KMS-11 (cell line): ENCODE measurements at regions not wholly inside any gene's neighbourhood (a gene's known extent, or its start where the extent isn't known, plus 50 kb on each side); places are given as distances from the start of the nearest gene placed in this dataset.

Source experiments
- H2AFZ ChIP-seq: fragments of 200-600 bp; sonication (generic); 2 replicates; pipeline ENCODE4 v1.6.1; 2016; ENCODE audit warnings: antibody characterized with exemption, mixed run types, low read depth
- H3K27ac ChIP-seq: fragments of 200-600 bp; sonication (generic); 2 replicates; pipeline ENCODE4 v1.6.1; 2016; ENCODE audit warnings: mild to moderate bottlenecking, mixed run types
- H3K27me3 ChIP-seq: fragments of 200-600 bp; sonication (generic); 2 replicates; pipeline ENCODE4 v1.6.1; 2017; ENCODE audit warnings: mild to moderate bottlenecking, low read depth, mixed run types, moderate library complexity; ENCODE audit not compliant: insufficient read depth
- H3K36me3 ChIP-seq: fragments of 200-600 bp; sonication (generic); 2 replicates; pipeline ENCODE4 v1.6.1; 2017; ENCODE audit warnings: mild to moderate bottlenecking, mixed run types; ENCODE audit not compliant: insufficient read depth
- H3K4me1 ChIP-seq: fragments of 200-600 bp; sonication (generic); 2 replicates; pipeline ENCODE4 v1.6.1; 2016; ENCODE audit warnings: mild to moderate bottlenecking, low read depth, mixed run types; ENCODE audit not compliant: poor library complexity, severe bottlenecking
- H3K4me2 ChIP-seq: fragments of 200-600 bp; sonication (generic); 2 replicates; pipeline ENCODE4 v1.7.0; 2016; ENCODE audit warnings: mild to moderate bottlenecking, mixed run types
- H3K4me3 ChIP-seq: fragments of 200-600 bp; sonication (generic); IDR thresholded peaks from 2 replicates; pipeline ENCODE4 v1.6.1; 2017; ENCODE audit warnings: low read depth, low read length, mixed read lengths; ENCODE audit not compliant: insufficient read depth
- H3K79me2 ChIP-seq: fragments of 200-600 bp; sonication (generic); 2 replicates; pipeline ENCODE4 v1.6.1; 2016; ENCODE audit warnings: low read depth, mixed run types; ENCODE audit not compliant: insufficient read depth
- H3K9ac ChIP-seq: fragments of 200-600 bp; sonication (generic); 2 replicates; pipeline ENCODE4 v1.6.1; 2016; ENCODE audit warnings: mild to moderate bottlenecking, mixed run types
- H4K20me1 ChIP-seq: fragments of 200-600 bp; sonication (generic); 2 replicates; pipeline ENCODE4 v1.6.1; 2016; ENCODE audit warnings: mild to moderate bottlenecking, mixed run types; ENCODE audit not compliant: insufficient read depth
- TF ChIP-seq, protein P1 (sequence below): fragments of 200-600 bp; sonication (generic); conservative IDR thresholded peaks from 2 replicates; pipeline ENCODE4 v1.6.1; 2017; ENCODE audit warnings: low read depth, mild to moderate bottlenecking, antibody characterized with exemption, low read length, moderate library complexity, mixed read lengths

GRCh38 chr1:187143783-187144182, 315.0 kb downstream of the PLA2G4A start:
- Histone ChIP-seq H3K36me3 (no peaks in the 10 kb centered on the region), H3K4me3 (no peak overlapping the region), H3K79me2 (no peaks in the 10 kb centered on the region; the same call in 1 of the 2 replicates), H4K20me1 (no peaks in the 10 kb centered on the region), H3K27me3 (no peaks in the 10 kb centered on the region), H3K27ac (no peak overlapping the region), H3K9ac (no peak overlapping the region), H3K4me2 (no peak overlapping the region), H3K4me1 (no peaks in the 10 kb centered on the region), H2AFZ (no peak overlapping the region)
- TF ChIP-seq, protein P1, sequence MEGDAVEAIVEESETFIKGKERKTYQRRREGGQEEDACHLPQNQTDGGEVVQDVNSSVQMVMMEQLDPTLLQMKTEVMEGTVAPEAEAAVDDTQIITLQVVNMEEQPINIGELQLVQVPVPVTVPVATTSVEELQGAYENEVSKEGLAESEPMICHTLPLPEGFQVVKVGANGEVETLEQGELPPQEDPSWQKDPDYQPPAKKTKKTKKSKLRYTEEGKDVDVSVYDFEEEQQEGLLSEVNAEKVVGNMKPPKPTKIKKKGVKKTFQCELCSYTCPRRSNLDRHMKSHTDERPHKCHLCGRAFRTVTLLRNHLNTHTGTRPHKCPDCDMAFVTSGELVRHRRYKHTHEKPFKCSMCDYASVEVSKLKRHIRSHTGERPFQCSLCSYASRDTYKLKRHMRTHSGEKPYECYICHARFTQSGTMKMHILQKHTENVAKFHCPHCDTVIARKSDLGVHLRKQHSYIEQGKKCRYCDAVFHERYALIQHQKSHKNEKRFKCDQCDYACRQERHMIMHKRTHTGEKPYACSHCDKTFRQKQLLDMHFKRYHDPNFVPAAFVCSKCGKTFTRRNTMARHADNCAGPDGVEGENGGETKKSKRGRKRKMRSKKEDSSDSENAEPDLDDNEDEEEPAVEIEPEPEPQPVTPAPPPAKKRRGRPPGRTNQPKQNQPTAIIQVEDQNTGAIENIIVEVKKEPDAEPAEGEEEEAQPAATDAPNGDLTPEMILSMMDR: no peak

DNA sequence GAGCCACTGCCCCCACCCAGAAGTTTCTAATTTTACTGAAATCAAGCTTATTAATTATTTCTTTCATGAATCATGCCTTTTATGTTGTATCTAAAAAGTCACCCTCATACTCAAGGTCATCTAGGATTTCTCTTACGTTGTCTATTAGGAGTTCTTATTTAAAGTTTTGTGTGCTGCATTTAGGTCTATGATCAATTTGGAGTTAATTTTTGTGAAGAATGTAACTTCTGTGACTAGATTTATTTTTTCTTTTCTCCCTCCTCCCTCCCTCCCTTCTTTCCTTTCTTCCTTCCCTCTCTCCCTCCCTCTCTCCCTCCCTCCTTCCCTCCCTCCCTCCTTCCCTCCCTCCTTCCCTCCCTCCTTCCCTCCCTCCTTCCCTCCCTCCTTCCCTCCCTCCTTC, 317.6 kb downstream of the PLA2G4A start:
- no peaks in the 10 kb centered on the region for H4K20me1 ChIP-seq
- H3K4me3 ChIP-seq: no peak overlapping the region
- H3K27ac ChIP-seq: no peak overlapping the region
- peaks cover 15% of the 10 kb centered on the region; the same call in 1 of the 2 replicates for H3K79me2 ChIP-seq
- no peaks in the 10 kb centered on the region for H3K27me3 ChIP-seq
- no peaks in the 10 kb centered on the region for H3K36me3 ChIP-seq
- H3K4me1 ChIP-seq: no peaks in the 10 kb centered on the region
- no peak overlapping the region for H2AFZ ChIP-seq
- H3K9ac ChIP-seq: no peak overlapping the region
- TF ChIP-seq, protein P1: no peak
- no peak overlapping the region for H3K4me2 ChIP-seq

GRCh38 chr1:187151555-187151954, 322.8 kb downstream of the PLA2G4A start:
- Histone ChIP-seq H3K4me1 (peaks cover 9% of the 10 kb centered on the region), H3K4me3 (no peak overlapping the region), H3K79me2 (peaks cover 20% of the 10 kb centered on the region; the same call in 1 of the 2 replicates), H3K27ac (no peak overlapping the region), H3K4me2 (no peak overlapping the region), H3K27me3 (no peaks in the 10 kb centered on the region), H3K9ac (no peak overlapping the region), H2AFZ (no peak overlapping the region), H4K20me1 (no peaks in the 10 kb centered on the region), H3K36me3 (no peaks in the 10 kb centered on the region)
- TF ChIP-seq, protein P1: no peak

- Histone ChIP-seq H3K4me1 (peaks cover 23% of the 10 kb centered on the region), H4K20me1 (no peaks in the 10 kb centered on the region), H3K27ac (no peak overlapping the region), H3K79me2 (peaks cover 20% of the 10 kb centered on the region; the same call in 1 of the 2 replicates), H3K9ac (no peak overlapping the region), H3K4me2 (no peak overlapping the region), H2AFZ (no peak overlapping the region), H3K36me3 (no peaks in the 10 kb centered on the region), H3K27me3 (no peaks in the 10 kb centered on the region), H3K4me3 (no peak overlapping the region)
- TF ChIP-seq, protein P1: no peak
These were observed 324.3 kb downstream of the PLA2G4A start for GRCh38 chr1:187153047-187153446.
